Stimulated activated effector memory CD8-positive, alpha-beta T cell treated with anti-CD3 and anti-CD28 coated beads, Interleukin-12 subunit alpha, Interleukin-12 subunit beta, amount 100 ng/mL, for 72 hours (primary cell): ENCODE measurements at regions not wholly inside any gene's neighbourhood (a gene's known extent, or its start where the extent isn't known, plus 50 kb on each side); places are given as distances from the start of the nearest gene placed in this dataset.
A peak's percentile ranks its signal among the peaks of the same experiment; 100 is the strongest.
"Not testable (repeated sequence)": the region's sequence is repeated elsewhere in the genome, so short reads cannot be mapped to it uniquely, and the experiment has no call there.

Source experiments
- ATAC-seq: fragments of 150-1000 bp; cut with Tn5 transposase; 2 replicates; pipeline ENCODE4 v1.10.0; 2021
- DNase-seq, 2 donors: peaks; one replicate each; pipeline ENCODE4 v3.0.0; 2021 to 2022; ENCODE audit warnings: low spot score in 2 of 2
- H3K27ac Mint-ChIP-seq: one replicate; pipeline ENCODE4 v1.8.0; 2022; ENCODE audit warnings: mild to moderate bottlenecking, mixed read lengths
- H3K36me3 Mint-ChIP-seq: one replicate; pipeline ENCODE4 v1.8.0; 2022; ENCODE audit warnings: mild to moderate bottlenecking, mixed read lengths
- H3K4me1 Mint-ChIP-seq: one replicate; pipeline ENCODE4 v1.8.0; 2022; ENCODE audit warnings: mixed read lengths
- H3K4me3 Mint-ChIP-seq: one replicate; pipeline ENCODE4 v1.8.0; 2022; ENCODE audit warnings: mild to moderate bottlenecking, mixed read lengths
- H3K9me3 Mint-ChIP-seq: one replicate; pipeline ENCODE4 v1.8.0; 2022; ENCODE audit warnings: mixed read lengths

- not testable (repeated sequence) for H3K36me3 Mint-ChIP-seq, H3K9me3 Mint-ChIP-seq
These were observed 80.6 kb upstream of the ST3GAL5 start for GRCh38 chr2:85969367-85969766.

GRCh38 chr2:85965770-85966169, 77.0 kb upstream of the ST3GAL5 start:
- H3K27ac Mint-ChIP-seq, DNase-seq, H3K4me3 Mint-ChIP-seq, ATAC-seq, H3K9me3 Mint-ChIP-seq, H3K36me3 Mint-ChIP-seq: not testable (repeated sequence)
- peaks cover 22% of the 10 kb centered on the region for H3K4me1 Mint-ChIP-seq

More at GRCh38 chr2:85969367-85969766, 80.6 kb upstream of the ST3GAL5 start:
- not testable (repeated sequence) for ATAC-seq, DNase-seq, H3K4me1 Mint-ChIP-seq, H3K4me3 Mint-ChIP-seq, H3K27ac Mint-ChIP-seq

- not testable (repeated sequence) for H3K36me3 Mint-ChIP-seq, ATAC-seq, H3K9me3 Mint-ChIP-seq, DNase-seq
- H3K4me1 Mint-ChIP-seq: peaks cover 22% of the 10 kb centered on the region
- H3K27ac Mint-ChIP-seq: peak overlapping the region; percentile 73
- H3K4me3 Mint-ChIP-seq: peak overlapping the region; percentile 38
These were observed 75.1 kb upstream of the ST3GAL5 start for GRCh38 chr2:85963747-85964418.

GRCh38 chr2:85963068-85963467, 74.3 kb upstream of the ST3GAL5 start:
- Mint-ChIP-seq H3K9me3 (peaks cover 3% of the 10 kb centered on the region), H3K36me3 (no peaks in the 10 kb centered on the region), H3K4me1 (peaks cover 22% of the 10 kb centered on the region), H3K27ac (no peak overlapping the region), H3K4me3 (peak overlapping the region; percentile 38)
- no peak for DNase-seq
- peak; percentile 90 for ATAC-seq

GRCh38 chr2:85961754-85962153, 73.0 kb upstream of the ST3GAL5 start:
- DNase-seq: no peak

GRCh38 chr2:85961053-85961452, 72.3 kb upstream of the ST3GAL5 start:
- ATAC-seq (no peak), DNase-seq (no peak)
- Mint-ChIP-seq H3K4me3 (no peak overlapping the region), H3K4me1 (peaks cover 22% of the 10 kb centered on the region), H3K36me3 (no peaks in the 10 kb centered on the region), H3K27ac (no peak overlapping the region), H3K9me3 (peaks cover 3% of the 10 kb centered on the region)

More at GRCh38 chr2:85961754-85962153, 73.0 kb upstream of the ST3GAL5 start:
- Mint-ChIP-seq H3K36me3 (no peaks in the 10 kb centered on the region), H3K4me1 (peaks cover 22% of the 10 kb centered on the region), H3K27ac (no peak overlapping the region), H3K9me3 (peaks cover 3% of the 10 kb centered on the region), H3K4me3 (no peak overlapping the region)
- ATAC-seq: no peak

- Mint-ChIP-seq H3K9me3 (peaks cover under 1% of the 10 kb centered on the region), H3K4me3 (no peak overlapping the region), H3K27ac (peak overlapping the region; percentile 23), H3K36me3 (no peaks in the 10 kb centered on the region), H3K4me1 (peaks cover 23% of the 10 kb centered on the region)
- no peak for DNase-seq
- ATAC-seq: no peak
These were observed 71.0 kb upstream of the ST3GAL5 start for GRCh38 chr2:85959826-85960225.

- ATAC-seq (no peak), DNase-seq (no peak)
- Mint-ChIP-seq H3K9me3 (no peaks in the 10 kb centered on the region), H3K4me3 (no peak overlapping the region), H3K4me1 (peaks cover 24% of the 10 kb centered on the region), H3K27ac (peak overlapping the region; percentile 23), H3K36me3 (no peaks in the 10 kb centered on the region)
These were observed 70.4 kb upstream of the ST3GAL5 start for GRCh38 chr2:85959185-85959584.

- Mint-ChIP-seq H3K27ac (peak overlapping the region; percentile 23), H3K4me3 (no peak overlapping the region), H3K9me3 (no peaks in the 10 kb centered on the region), H3K36me3 (no peaks in the 10 kb centered on the region), H3K4me1 (peaks cover 20% of the 10 kb centered on the region)
- ATAC-seq (no peak), DNase-seq (no peak)
These were observed 69.9 kb upstream of the ST3GAL5 start for GRCh38 chr2:85958731-85959130.

- ATAC-seq (no peak), DNase-seq (no peak)
- H3K4me3 Mint-ChIP-seq: no peak overlapping the region
- no peaks in the 10 kb centered on the region for H3K9me3 Mint-ChIP-seq
- H3K4me1 Mint-ChIP-seq: peaks cover 7% of the 10 kb centered on the region
- H3K27ac Mint-ChIP-seq: no peak overlapping the region
- no peaks in the 10 kb centered on the region for H3K36me3 Mint-ChIP-seq
These were observed 68.5 kb upstream of the ST3GAL5 start for GRCh38 chr2:85957256-85957655.

GRCh38 chr2:85956646-85957039, 67.9 kb upstream of the ST3GAL5 start:
- Mint-ChIP-seq H3K4me1 (peaks cover 10% of the 10 kb centered on the region), H3K27ac (no peak overlapping the region), H3K4me3 (no peak overlapping the region), H3K36me3 (no peaks in the 10 kb centered on the region), H3K9me3 (no peaks in the 10 kb centered on the region)
- ATAC-seq (no peak), DNase-seq (no peak)

- peak overlapping the region; percentile 79 for H3K27ac Mint-ChIP-seq
- H3K4me3 Mint-ChIP-seq: no peak overlapping the region
- DNase-seq (no peak), ATAC-seq (no peak)
- H3K9me3 Mint-ChIP-seq: no peaks in the 10 kb centered on the region
- peaks cover 11% of the 10 kb centered on the region for H3K4me1 Mint-ChIP-seq
- H3K36me3 Mint-ChIP-seq: no peaks in the 10 kb centered on the region
These were observed 66.0 kb upstream of the ST3GAL5 start for GRCh38 chr2:85954590-85955458.

- no peak overlapping the region for H3K4me3 Mint-ChIP-seq
- no peak overlapping the region for H3K27ac Mint-ChIP-seq
- H3K4me1 Mint-ChIP-seq: peaks cover 11% of the 10 kb centered on the region
- no peaks in the 10 kb centered on the region for H3K36me3 Mint-ChIP-seq
- DNase-seq (no peak), ATAC-seq (no peak)
- H3K9me3 Mint-ChIP-seq: no peaks in the 10 kb centered on the region
These were observed 65.4 kb upstream of the ST3GAL5 start for GRCh38 chr2:85954192-85954589.

- Mint-ChIP-seq H3K27ac (peak overlapping the region; percentile 11), H3K9me3 (no peaks in the 10 kb centered on the region), H3K4me3 (no peak overlapping the region), H3K36me3 (no peaks in the 10 kb centered on the region), H3K4me1 (peaks cover 11% of the 10 kb centered on the region)
- ATAC-seq (no peak), DNase-seq (no peak)
These were observed 64.7 kb upstream of the ST3GAL5 start for GRCh38 chr2:85953476-85953875.

- peaks cover 11% of the 10 kb centered on the region for H3K4me1 Mint-ChIP-seq
These were observed 63.5 kb upstream of the ST3GAL5 start for GRCh38 chr2:85952196-85952734.

More at GRCh38 chr2:85952196-85952734, 63.5 kb upstream of the ST3GAL5 start:
- H3K27ac Mint-ChIP-seq: peak overlapping the region; percentile 29
- no peak for DNase-seq
- no peaks in the 10 kb centered on the region for H3K36me3 Mint-ChIP-seq
- no peak for ATAC-seq
- H3K4me3 Mint-ChIP-seq: no peak overlapping the region
- peaks cover 7% of the 10 kb centered on the region for H3K9me3 Mint-ChIP-seq
